Suprapubic skin (tissue), 4 donors: ENCODE measurements at regions not wholly inside any gene's neighbourhood (a gene's known extent, or its start where the extent isn't known, plus 50 kb on each side); places are given as distances from the start of the nearest gene placed in this dataset.

Experiments
- DNase-seq, 2 donors: peaks; one replicate each; pipeline ENCODE4 v3.0.0-alpha.2; 2019; ENCODE audit warnings: low spot score in 2 of 2
- H3K27ac ChIP-seq: fragments of 200-600 bp; sonication (generic); one replicate; pipeline ENCODE4 v1.5.1; 2019
- H3K27me3 ChIP-seq: fragments of 200-600 bp; sonication (generic); one replicate; pipeline ENCODE4 v1.5.1; 2019
- H3K36me3 ChIP-seq: fragments of 200-600 bp; sonication (generic); one replicate; pipeline ENCODE4 v1.5.1; 2019
- H3K4me1 ChIP-seq: fragments of 200-600 bp; sonication (generic); one replicate; pipeline ENCODE4 v1.5.1; 2019
- H3K4me3 ChIP-seq: fragments of 200-600 bp; sonication (generic); one replicate; pipeline ENCODE4 v1.5.1; 2019; ENCODE audit warnings: mild to moderate bottlenecking
- H3K9me3 ChIP-seq: fragments of 200-600 bp; sonication (generic); one replicate; pipeline ENCODE4 v1.5.1; 2019
- CTCF ChIP-seq, 2 donors: fragments of 200-600 bp in 1 of 2; fragments of 450-650 bp in 1 of 2; sonication (generic) in 1 of 2; IDR thresholded peaks; one replicate each; pipeline ENCODE4 v1.5.1; 2016 to 2019; ENCODE audit warnings: antibody characterized with exemption in 2 of 2, mild to moderate bottlenecking in 1 of 2, moderate library complexity in 1 of 2
- EP300 ChIP-seq: sonication (generic); formaldehyde crosslinking; IDR thresholded peaks from one replicate; pipeline ENCODE4 v1.6.1; 2017; ENCODE audit warnings: antibody characterized with exemption
- POLR2A ChIP-seq, 2 donors: fragments of 450-650 bp; IDR thresholded peaks; one replicate each; pipeline ENCODE4 v1.6.1; 2017; ENCODE audit warnings: antibody characterized with exemption in 2 of 2, mild to moderate bottlenecking in 2 of 2, moderate library complexity in 2 of 2
- POLR2AphosphoS5 ChIP-seq, 3 donors: sonication (generic); formaldehyde crosslinking; IDR thresholded peaks; one replicate each; pipeline ENCODE4 v1.6.1; 2017; ENCODE audit warnings: antibody characterized with exemption in 3 of 3
- WGBS: methylation state at CpG from one replicate; pipeline ENCODE4 v1.1.5; 2018; 5-methylcytosine and 5-hydroxymethylcytosine counted together

DNA sequence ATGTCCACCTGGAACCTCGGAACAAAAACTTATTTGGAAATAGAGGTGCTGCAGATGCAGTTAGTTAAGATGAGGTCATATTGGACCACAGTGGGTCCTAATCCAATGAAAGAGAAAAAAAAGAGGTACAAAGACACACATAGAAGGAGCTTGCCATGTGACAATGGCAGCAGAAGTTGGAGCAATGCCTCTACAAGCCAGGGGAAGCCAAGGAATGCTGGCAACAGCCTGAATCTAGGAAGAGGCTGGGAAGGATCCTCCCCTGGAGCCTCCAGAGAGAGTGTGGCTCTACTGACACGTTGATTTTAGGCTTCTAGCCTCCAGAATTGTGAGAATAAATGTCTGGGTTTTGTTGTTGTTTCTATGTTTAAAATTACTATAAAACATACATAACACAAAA, 521.8 kb upstream of the CCDC196 start:
- H3K27me3 ChIP-seq = peaks cover 5% of the 10 kb centered on the region
- H3K27ac ChIP-seq = no peak overlapping the region
- H3K4me1 ChIP-seq = no peaks in the 10 kb centered on the region
- WGBS = 44% methylated on average over 2 of the region's 2 CpGs
- TF ChIP-seq POLR2A (IDR thresholded peaks at IDR 0.05) (no peak), EP300 (no peak), CTCF (IDR thresholded peaks at IDR 0.05) (no peak), POLR2AphosphoS5 (IDR thresholded peaks at IDR 0.05) (no peak)
- no peaks in the 10 kb centered on the region for H3K9me3 ChIP-seq
- DNase-seq = no peak
- no peaks in the 10 kb centered on the region for H3K36me3 ChIP-seq
- no peak overlapping the region for H3K4me3 ChIP-seq

DNA sequence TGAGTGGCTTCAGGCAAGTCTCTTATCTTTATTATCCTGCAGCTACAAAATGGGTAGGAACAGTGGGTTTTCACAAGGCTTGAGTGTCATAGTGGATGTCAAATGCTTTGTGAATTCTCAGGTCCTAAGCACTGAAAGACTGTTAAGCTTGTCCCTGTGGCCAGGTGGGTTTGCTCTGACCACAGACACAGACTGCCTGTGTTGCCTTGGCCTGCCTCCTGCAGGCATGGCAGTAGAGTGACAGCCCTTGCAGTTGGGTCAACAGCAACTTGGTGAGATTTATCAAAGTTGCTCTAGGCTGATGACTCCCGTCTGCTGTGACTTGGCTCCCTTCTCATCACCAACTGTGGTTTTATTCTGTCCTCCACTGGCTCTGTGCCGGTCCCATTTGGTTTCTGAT, 520.0 kb upstream of the CCDC196 start:
- TF ChIP-seq CTCF (IDR thresholded peaks at IDR 0.05) = no peak
- TF ChIP-seq EP300 = no peak
- TF ChIP-seq POLR2A (IDR thresholded peaks at IDR 0.05) = no peak
- 88% methylated on average over 2 of the region's 2 CpGs for WGBS
- Histone ChIP-seq H3K36me3 (no peaks in the 10 kb centered on the region), H3K4me3 (no peak overlapping the region), H3K4me1 (no peaks in the 10 kb centered on the region), H3K27me3 (peaks cover 5% of the 10 kb centered on the region), H3K27ac (no peak overlapping the region), H3K9me3 (no peaks in the 10 kb centered on the region)
- DNase-seq = no peak

GRCh38 chr14:65972346-65972870, 513.8 kb upstream of the CCDC196 start:
- DNase-seq = no peak
- Histone ChIP-seq H3K27me3 (no peaks in the 10 kb centered on the region), H3K4me1 (no peaks in the 10 kb centered on the region), H3K9me3 (no peaks in the 10 kb centered on the region), H3K4me3 (no peak overlapping the region), H3K36me3 (no peaks in the 10 kb centered on the region), H3K27ac (no peak overlapping the region)
- 63% methylated on average over 4 of the region's 4 CpGs for WGBS
- TF ChIP-seq POLR2A (IDR thresholded peaks at IDR 0.05) = no peak
- TF ChIP-seq POLR2AphosphoS5 (IDR thresholded peaks at IDR 0.05) = no peak
- no peak for TF ChIP-seq EP300
- no peak for TF ChIP-seq CTCF (IDR thresholded peaks at IDR 0.05)

- Histone ChIP-seq H3K4me3 (no peak overlapping the region), H3K36me3 (no peaks in the 10 kb centered on the region), H3K9me3 (no peaks in the 10 kb centered on the region), H3K4me1 (no peaks in the 10 kb centered on the region), H3K27me3 (no peaks in the 10 kb centered on the region), H3K27ac (no peak overlapping the region)
- 79% methylated on average over 3 of the region's 3 CpGs for WGBS
- TF ChIP-seq POLR2AphosphoS5 (IDR thresholded peaks at IDR 0.05) (no peak), CTCF (IDR thresholded peaks at IDR 0.05) (no peak), EP300 (no peak), POLR2A (IDR thresholded peaks at IDR 0.05) (no peak)
- DNase-seq = no peak
Observed at GRCh38 chr14:65972891-65973290, 513.3 kb upstream of the CCDC196 start.

GRCh38 chr14:65975865-65976264, 510.3 kb upstream of the CCDC196 start:
- DNase-seq = no peak
- Histone ChIP-seq H3K27me3 (no peaks in the 10 kb centered on the region), H3K4me3 (no peak overlapping the region), H3K27ac (no peak overlapping the region), H3K36me3 (no peaks in the 10 kb centered on the region), H3K4me1 (no peaks in the 10 kb centered on the region), H3K9me3 (no peaks in the 10 kb centered on the region)
- 57% methylated on average over 3 of the region's 3 CpGs for whole genome bisulfite sequencing
- no peak for TF ChIP-seq POLR2AphosphoS5 (IDR thresholded peaks at IDR 0.05)
- no peak for TF ChIP-seq CTCF (IDR thresholded peaks at IDR 0.05)
- TF ChIP-seq EP300 = no peak
- no peak for TF ChIP-seq POLR2A (IDR thresholded peaks at IDR 0.05)
